ENCODE measurements at regions not wholly inside any gene's neighbourhood (a gene's known extent, or its start where the extent isn't known, plus 50 kb on each side); places are given as distances from the start of the nearest gene placed in this dataset.

DNA sequence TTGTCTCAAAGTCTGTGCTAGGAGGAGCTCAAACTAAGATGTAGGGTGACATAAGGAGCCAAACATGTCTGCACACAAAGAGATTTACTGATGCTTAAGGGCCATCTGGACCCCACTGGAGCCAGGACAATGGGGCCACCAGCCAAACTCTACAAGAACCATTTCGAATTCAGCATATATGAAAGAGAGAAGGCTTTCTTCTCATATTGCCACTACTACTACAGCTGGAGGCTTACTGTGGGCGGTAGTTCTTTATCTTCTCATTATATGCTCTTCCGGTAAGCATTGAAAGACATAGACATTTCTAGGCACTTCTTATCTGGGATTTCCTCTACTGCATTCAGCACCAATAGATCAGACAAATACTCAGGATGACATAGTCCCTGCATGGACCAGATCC, 404.4 kb upstream of the PROK2 start:
- TF ChIP-seq JUNB (IDR thresholded peaks at IDR 0.05; ENCODE audit: unreplicated experiment) (no peak), EZH2 (IDR thresholded peaks at IDR 0.05; ENCODE audit: low read depth, unreplicated experiment) (no peak), ZNF331 (CRISPR knock-in tag; IDR thresholded peaks at IDR 0.05; ENCODE audit: low read depth) (no peak), EZH2phosphoT487 (IDR thresholded peaks at IDR 0.05; ENCODE audit: unreplicated experiment) (no peak), ZNF462 (CRISPR knock-in tag; IDR thresholded peaks at IDR 0.05) (no peak), POLR2AphosphoS5 (IDR thresholded peaks at IDR 0.05; ENCODE audit: low read depth) (no peak), NANOG (IDR thresholded peaks at IDR 0.05; ENCODE audit: borderline replicate concordance) (no peak), ZNF114 (CRISPR knock-in tag; IDR thresholded peaks at IDR 0.05) (no peak)
- TF ChIP-seq, protein P1, sequence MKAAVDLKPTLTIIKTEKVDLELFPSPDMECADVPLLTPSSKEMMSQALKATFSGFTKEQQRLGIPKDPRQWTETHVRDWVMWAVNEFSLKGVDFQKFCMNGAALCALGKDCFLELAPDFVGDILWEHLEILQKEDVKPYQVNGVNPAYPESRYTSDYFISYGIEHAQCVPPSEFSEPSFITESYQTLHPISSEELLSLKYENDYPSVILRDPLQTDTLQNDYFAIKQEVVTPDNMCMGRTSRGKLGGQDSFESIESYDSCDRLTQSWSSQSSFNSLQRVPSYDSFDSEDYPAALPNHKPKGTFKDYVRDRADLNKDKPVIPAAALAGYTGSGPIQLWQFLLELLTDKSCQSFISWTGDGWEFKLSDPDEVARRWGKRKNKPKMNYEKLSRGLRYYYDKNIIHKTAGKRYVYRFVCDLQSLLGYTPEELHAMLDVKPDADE (IDR thresholded peaks at IDR 0.05): no peak
- TF ChIP-seq, protein P2, sequence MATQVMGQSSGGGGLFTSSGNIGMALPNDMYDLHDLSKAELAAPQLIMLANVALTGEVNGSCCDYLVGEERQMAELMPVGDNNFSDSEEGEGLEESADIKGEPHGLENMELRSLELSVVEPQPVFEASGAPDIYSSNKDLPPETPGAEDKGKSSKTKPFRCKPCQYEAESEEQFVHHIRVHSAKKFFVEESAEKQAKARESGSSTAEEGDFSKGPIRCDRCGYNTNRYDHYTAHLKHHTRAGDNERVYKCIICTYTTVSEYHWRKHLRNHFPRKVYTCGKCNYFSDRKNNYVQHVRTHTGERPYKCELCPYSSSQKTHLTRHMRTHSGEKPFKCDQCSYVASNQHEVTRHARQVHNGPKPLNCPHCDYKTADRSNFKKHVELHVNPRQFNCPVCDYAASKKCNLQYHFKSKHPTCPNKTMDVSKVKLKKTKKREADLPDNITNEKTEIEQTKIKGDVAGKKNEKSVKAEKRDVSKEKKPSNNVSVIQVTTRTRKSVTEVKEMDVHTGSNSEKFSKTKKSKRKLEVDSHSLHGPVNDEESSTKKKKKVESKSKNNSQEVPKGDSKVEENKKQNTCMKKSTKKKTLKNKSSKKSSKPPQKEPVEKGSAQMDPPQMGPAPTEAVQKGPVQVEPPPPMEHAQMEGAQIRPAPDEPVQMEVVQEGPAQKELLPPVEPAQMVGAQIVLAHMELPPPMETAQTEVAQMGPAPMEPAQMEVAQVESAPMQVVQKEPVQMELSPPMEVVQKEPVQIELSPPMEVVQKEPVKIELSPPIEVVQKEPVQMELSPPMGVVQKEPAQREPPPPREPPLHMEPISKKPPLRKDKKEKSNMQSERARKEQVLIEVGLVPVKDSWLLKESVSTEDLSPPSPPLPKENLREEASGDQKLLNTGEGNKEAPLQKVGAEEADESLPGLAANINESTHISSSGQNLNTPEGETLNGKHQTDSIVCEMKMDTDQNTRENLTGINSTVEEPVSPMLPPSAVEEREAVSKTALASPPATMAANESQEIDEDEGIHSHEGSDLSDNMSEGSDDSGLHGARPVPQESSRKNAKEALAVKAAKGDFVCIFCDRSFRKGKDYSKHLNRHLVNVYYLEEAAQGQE (IDR thresholded peaks at IDR 0.05; ENCODE audit: unreplicated experiment): no peak
- DNase-seq (ENCODE audit: low spot score): no peak
- Histone ChIP-seq H3F3A (replicated peaks; ENCODE audit: low read depth) (no peaks in the 10 kb centered on the region), H3K9me2 (ENCODE audit: insufficient read depth) (peaks cover 15% of the 10 kb centered on the region; the same call in 1 of the 2 replicates), H3K4me1 (ENCODE audit: insufficient read depth) (no peaks in the 10 kb centered on the region), H2AFZ (no peak overlapping the region), H3K79me2 (replicated peaks; ENCODE audit: insufficient read depth) (no peaks in the 10 kb centered on the region), H3K4me3 (no peak overlapping the region), H3K27ac (ENCODE audit: low read depth) (no peak overlapping the region), H3K27me3 (ENCODE audit: insufficient read depth) (no peaks in the 10 kb centered on the region), H3K36me3 (ENCODE audit: insufficient read depth) (no peaks in the 10 kb centered on the region), H4K20me1 (replicated peaks; ENCODE audit: insufficient read depth) (no peaks in the 10 kb centered on the region), H3K4me2 (no peak overlapping the region)
- Mint-ChIP-seq H3K4me3 (no peak overlapping the region), H3K27ac (no peak overlapping the region), H3K4me1 (peaks cover 5% of the 10 kb centered on the region; the same call in 2 of the 3 replicates), H3K9me3 (peaks cover 4% of the 10 kb centered on the region; the same call in 1 of the 3 replicates), H3K27me3 (ENCODE audit: insufficient read depth, low read depth, poor library complexity) (no peaks in the 10 kb centered on the region), H3K36me3 (ENCODE audit: low read depth) (no peaks in the 10 kb centered on the region)
- ATAC-seq: no peak
